GM18858 (cell line): ENCODE measurements at regions not wholly inside any gene's neighbourhood (a gene's known extent, or its start where the extent isn't known, plus 50 kb on each side); places are given as distances from the start of the nearest gene placed in this dataset.

Experiments
- ATAC-seq: cut with Tn5 transposase; IDR thresholded peaks from one replicate; pipeline ENCODE4 v1.9.1; 2021; ENCODE audit not compliant: unreplicated experiment

- peak; percentile 63 for ATAC-seq
These were observed 143.6 kb downstream of the SLIT2 start for GRCh38 chr4:20395160-20395773.

- ATAC-seq: peak; percentile 63
These were observed 151.6 kb downstream of the SLIT2 start for GRCh38 chr4:20403290-20403689.

GRCh38 chr4:20403846-20404245 lies 152.1 kb downstream of the SLIT2 start:
- ATAC-seq: no peak

GRCh38 chr4:20408611-20409010 lies 156.9 kb downstream of the SLIT2 start:
- no peak for ATAC-seq

GRCh38 chr4:20412072-20412471 lies 160.4 kb downstream of the SLIT2 start:
- ATAC-seq: no peak

GRCh38 chr4:20416800-20417199 lies 165.1 kb downstream of the SLIT2 start:
- no peak for ATAC-seq

- ATAC-seq: peak; percentile 98
These were observed 167.3 kb downstream of the SLIT2 start for GRCh38 chr4:20418861-20419451.

- ATAC-seq: no peak
These were observed 169.4 kb downstream of the SLIT2 start for GRCh38 chr4:20420916-20421602.

- no peak for ATAC-seq
These were observed 169.9 kb downstream of the SLIT2 start for GRCh38 chr4:20421603-20421985.

GRCh38 chr4:20422398-20422797 lies 170.7 kb downstream of the SLIT2 start:
- peak; percentile 54 for ATAC-seq

- ATAC-seq: no peak
These were observed 171.7 kb downstream of the SLIT2 start for GRCh38 chr4:20423420-20423819.

- no peak for ATAC-seq
These were observed 174.3 kb downstream of the SLIT2 start for GRCh38 chr4:20426028-20426427.

GRCh38 chr4:20428436-20429160 lies 176.9 kb downstream of the SLIT2 start:
- no peak for ATAC-seq

GRCh38 chr4:20430259-20430941 lies 178.7 kb downstream of the SLIT2 start:
- ATAC-seq: no peak

- ATAC-seq: no peak
These were observed 179.8 kb downstream of the SLIT2 start for GRCh38 chr4:20431543-20431951.

GRCh38 chr4:20432088-20432487 lies 180.4 kb downstream of the SLIT2 start:
- no peak for ATAC-seq

- ATAC-seq: no peak
These were observed 181.5 kb downstream of the SLIT2 start for GRCh38 chr4:20433097-20433705.

GRCh38 chr4:20440170-20440569 lies 188.5 kb downstream of the SLIT2 start:
- ATAC-seq: no peak

- no peak for ATAC-seq
These were observed 191.5 kb downstream of the SLIT2 start for GRCh38 chr4:20443015-20443805.
